ENCODE measurements at regions not wholly inside any gene's neighbourhood (a gene's known extent, or its start where the extent isn't known, plus 50 kb on each side); places are given as distances from the start of the nearest gene placed in this dataset.

GRCh38 chr18:30072609-30073385, 969.7 kb downstream of the DSC3 start:
- DNase-seq (ENCODE audit: low read depth in 1 of 2, low spot score in 1 of 2), result no peak
- Histone ChIP-seq H3K27me3 (ENCODE audit: insufficient read depth, poor library complexity, severe bottlenecking) (no peaks in the 10 kb centered on the region), H3K27ac (replicated peaks) (no peak overlapping the region), H3K4me3 (replicated peaks; ENCODE audit: insufficient read depth, low read length) (no peak overlapping the region)
- TF ChIP-seq REST (IDR thresholded peaks at IDR 0.05; ENCODE audit: insufficient replicate concordance, low read depth) (no peak), SPI1 (IDR thresholded peaks at IDR 0.05; ENCODE audit: borderline replicate concordance, low read depth) (no peak), GABPA (IDR thresholded peaks at IDR 0.05; ENCODE audit: low read depth) (no peak), POLR2AphosphoS5 (IDR thresholded peaks at IDR 0.05; ENCODE audit: low read depth) (no peak)
- TF ChIP-seq, protein P1, sequence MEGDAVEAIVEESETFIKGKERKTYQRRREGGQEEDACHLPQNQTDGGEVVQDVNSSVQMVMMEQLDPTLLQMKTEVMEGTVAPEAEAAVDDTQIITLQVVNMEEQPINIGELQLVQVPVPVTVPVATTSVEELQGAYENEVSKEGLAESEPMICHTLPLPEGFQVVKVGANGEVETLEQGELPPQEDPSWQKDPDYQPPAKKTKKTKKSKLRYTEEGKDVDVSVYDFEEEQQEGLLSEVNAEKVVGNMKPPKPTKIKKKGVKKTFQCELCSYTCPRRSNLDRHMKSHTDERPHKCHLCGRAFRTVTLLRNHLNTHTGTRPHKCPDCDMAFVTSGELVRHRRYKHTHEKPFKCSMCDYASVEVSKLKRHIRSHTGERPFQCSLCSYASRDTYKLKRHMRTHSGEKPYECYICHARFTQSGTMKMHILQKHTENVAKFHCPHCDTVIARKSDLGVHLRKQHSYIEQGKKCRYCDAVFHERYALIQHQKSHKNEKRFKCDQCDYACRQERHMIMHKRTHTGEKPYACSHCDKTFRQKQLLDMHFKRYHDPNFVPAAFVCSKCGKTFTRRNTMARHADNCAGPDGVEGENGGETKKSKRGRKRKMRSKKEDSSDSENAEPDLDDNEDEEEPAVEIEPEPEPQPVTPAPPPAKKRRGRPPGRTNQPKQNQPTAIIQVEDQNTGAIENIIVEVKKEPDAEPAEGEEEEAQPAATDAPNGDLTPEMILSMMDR (IDR thresholded peaks at IDR 0.05; ENCODE audit: insufficient read depth, low read length), result no peak

GRCh38 chr18:30066288-30066687, 976.3 kb downstream of the DSC3 start:
- TF ChIP-seq SPI1 (IDR thresholded peaks at IDR 0.05; ENCODE audit: borderline replicate concordance, low read depth), result no peak
- TF ChIP-seq, protein P1 (IDR thresholded peaks at IDR 0.05; ENCODE audit: insufficient read depth, low read length), result no peak
- no peak for TF ChIP-seq POLR2AphosphoS5 (IDR thresholded peaks at IDR 0.05; ENCODE audit: low read depth)
- no peak for TF ChIP-seq REST (IDR thresholded peaks at IDR 0.05; ENCODE audit: insufficient replicate concordance, low read depth)
- no peak for TF ChIP-seq GABPA (IDR thresholded peaks at IDR 0.05; ENCODE audit: low read depth)
- no peak for DNase-seq (ENCODE audit: low read depth in 1 of 2, low spot score in 1 of 2)
- no peaks in the 10 kb centered on the region for H3K27me3 ChIP-seq (ENCODE audit: insufficient read depth, poor library complexity, severe bottlenecking)
- no peak overlapping the region for H3K4me3 ChIP-seq (replicated peaks; ENCODE audit: insufficient read depth, low read length)
- H3K27ac ChIP-seq (replicated peaks), result no peak overlapping the region

DNA sequence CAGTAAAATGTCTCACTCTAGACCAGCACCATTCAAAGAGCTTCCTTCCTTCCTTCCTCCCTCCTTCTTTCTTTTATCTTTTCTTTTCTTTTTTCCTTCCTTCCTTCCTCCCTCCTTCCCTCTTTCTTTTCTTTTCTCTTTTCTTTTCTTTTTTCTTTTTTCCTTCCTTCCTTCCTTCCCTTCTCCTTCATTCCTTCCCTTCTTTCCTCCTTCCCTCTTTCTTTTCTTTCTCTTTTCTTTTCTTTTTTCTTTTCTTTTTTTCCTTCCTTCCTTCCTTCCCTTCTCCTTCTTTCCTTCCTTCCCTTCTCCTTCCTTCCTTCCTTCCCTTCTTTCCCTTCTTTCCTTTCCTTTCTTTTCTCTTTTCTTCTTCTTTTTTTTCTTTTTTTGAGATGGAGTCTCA, 985.1 kb downstream of the DSC3 start:
- Histone ChIP-seq H3K27me3 (ENCODE audit: insufficient read depth, poor library complexity, severe bottlenecking) (no peaks in the 10 kb centered on the region), H3K4me3 (replicated peaks; ENCODE audit: insufficient read depth, low read length) (no peak overlapping the region), H3K27ac (replicated peaks) (no peak overlapping the region)
- TF ChIP-seq POLR2AphosphoS5 (IDR thresholded peaks at IDR 0.05; ENCODE audit: low read depth) (no peak), SPI1 (IDR thresholded peaks at IDR 0.05; ENCODE audit: borderline replicate concordance, low read depth) (no peak)
- no peak for DNase-seq (ENCODE audit: low read depth in 1 of 2, low spot score in 1 of 2)

GRCh38 chr18:30056528-30056927, 986.0 kb downstream of the DSC3 start:
- Histone ChIP-seq H3K4me3 (replicated peaks; ENCODE audit: insufficient read depth, low read length) (no peak overlapping the region), H3K27me3 (ENCODE audit: insufficient read depth, poor library complexity, severe bottlenecking) (no peaks in the 10 kb centered on the region), H3K27ac (replicated peaks) (no peak overlapping the region)
- no peak for TF ChIP-seq REST (IDR thresholded peaks at IDR 0.05; ENCODE audit: insufficient replicate concordance, low read depth)
- no peak for TF ChIP-seq SPI1 (IDR thresholded peaks at IDR 0.05; ENCODE audit: borderline replicate concordance, low read depth)
- no peak for TF ChIP-seq GABPA (IDR thresholded peaks at IDR 0.05; ENCODE audit: low read depth)
- no peak for TF ChIP-seq POLR2AphosphoS5 (IDR thresholded peaks at IDR 0.05; ENCODE audit: low read depth)
- TF ChIP-seq, protein P1 (IDR thresholded peaks at IDR 0.05; ENCODE audit: insufficient read depth, low read length), result no peak
- DNase-seq (ENCODE audit: low read depth in 1 of 2, low spot score in 1 of 2), result no peak
